ENCODE measurements at regions not wholly inside any gene's neighbourhood (a gene's known extent, or its start where the extent isn't known, plus 50 kb on each side); places are given as distances from the start of the nearest gene placed in this dataset.
"Not testable (repeated sequence)": the region's sequence is repeated elsewhere in the genome, so short reads cannot be mapped to it uniquely, and the experiment has no call there.

GRCh38 chr14:92241966-92242595, 80.9 kb upstream of the SLC24A4 start:
- H3K4me3 ChIP-seq (ENCODE audit: low read depth, low read length), result no peak overlapping the region
- H3K27me3 ChIP-seq (ENCODE audit: insufficient read depth, low read depth, severe bottlenecking), result no peaks in the 10 kb centered on the region
- TF ChIP-seq, protein P1, sequence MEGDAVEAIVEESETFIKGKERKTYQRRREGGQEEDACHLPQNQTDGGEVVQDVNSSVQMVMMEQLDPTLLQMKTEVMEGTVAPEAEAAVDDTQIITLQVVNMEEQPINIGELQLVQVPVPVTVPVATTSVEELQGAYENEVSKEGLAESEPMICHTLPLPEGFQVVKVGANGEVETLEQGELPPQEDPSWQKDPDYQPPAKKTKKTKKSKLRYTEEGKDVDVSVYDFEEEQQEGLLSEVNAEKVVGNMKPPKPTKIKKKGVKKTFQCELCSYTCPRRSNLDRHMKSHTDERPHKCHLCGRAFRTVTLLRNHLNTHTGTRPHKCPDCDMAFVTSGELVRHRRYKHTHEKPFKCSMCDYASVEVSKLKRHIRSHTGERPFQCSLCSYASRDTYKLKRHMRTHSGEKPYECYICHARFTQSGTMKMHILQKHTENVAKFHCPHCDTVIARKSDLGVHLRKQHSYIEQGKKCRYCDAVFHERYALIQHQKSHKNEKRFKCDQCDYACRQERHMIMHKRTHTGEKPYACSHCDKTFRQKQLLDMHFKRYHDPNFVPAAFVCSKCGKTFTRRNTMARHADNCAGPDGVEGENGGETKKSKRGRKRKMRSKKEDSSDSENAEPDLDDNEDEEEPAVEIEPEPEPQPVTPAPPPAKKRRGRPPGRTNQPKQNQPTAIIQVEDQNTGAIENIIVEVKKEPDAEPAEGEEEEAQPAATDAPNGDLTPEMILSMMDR (IDR thresholded peaks at IDR 0.05; ENCODE audit: low read depth, low read length), result no peak
- no peaks in the 10 kb centered on the region for H3K36me3 ChIP-seq
- H3K9me3 ChIP-seq (ENCODE audit: severe bottlenecking), result peaks cover 20% of the 10 kb centered on the region
- no peak overlapping the region for H3K27ac ChIP-seq
- no peak for DNase-seq

DNA sequence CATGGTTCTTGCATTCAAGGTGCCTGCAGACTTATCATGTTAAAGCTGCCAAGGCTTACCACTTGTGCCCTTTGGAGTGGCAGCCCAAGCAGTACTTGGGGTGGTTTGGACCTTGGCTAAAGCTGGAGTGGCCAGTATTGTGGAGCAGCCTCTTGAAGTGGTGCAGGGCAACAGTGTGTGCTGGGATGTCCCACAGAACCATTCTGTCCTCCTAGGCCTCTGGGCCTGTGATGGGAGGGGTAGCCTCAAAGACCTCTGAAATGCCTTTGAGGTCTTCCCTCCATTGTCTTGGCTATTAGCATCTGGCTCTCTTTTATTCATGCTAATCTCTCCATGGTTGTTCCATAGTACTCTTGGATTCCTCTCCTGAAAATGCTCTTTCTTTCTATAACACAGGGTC, 78.2 kb upstream of the SLC24A4 start:
- peaks cover 20% of the 10 kb centered on the region for H3K9me3 ChIP-seq (ENCODE audit: severe bottlenecking)
- TF ChIP-seq, protein P1 (IDR thresholded peaks at IDR 0.05; ENCODE audit: low read depth, low read length), result no peak
- no peaks in the 10 kb centered on the region for H3K27me3 ChIP-seq (ENCODE audit: insufficient read depth, low read depth, severe bottlenecking)
- DNase-seq, result no peak
- no peak overlapping the region for H3K4me3 ChIP-seq (ENCODE audit: low read depth, low read length)
- H3K27ac ChIP-seq, result no peak overlapping the region
- H3K36me3 ChIP-seq, result no peaks in the 10 kb centered on the region

DNA sequence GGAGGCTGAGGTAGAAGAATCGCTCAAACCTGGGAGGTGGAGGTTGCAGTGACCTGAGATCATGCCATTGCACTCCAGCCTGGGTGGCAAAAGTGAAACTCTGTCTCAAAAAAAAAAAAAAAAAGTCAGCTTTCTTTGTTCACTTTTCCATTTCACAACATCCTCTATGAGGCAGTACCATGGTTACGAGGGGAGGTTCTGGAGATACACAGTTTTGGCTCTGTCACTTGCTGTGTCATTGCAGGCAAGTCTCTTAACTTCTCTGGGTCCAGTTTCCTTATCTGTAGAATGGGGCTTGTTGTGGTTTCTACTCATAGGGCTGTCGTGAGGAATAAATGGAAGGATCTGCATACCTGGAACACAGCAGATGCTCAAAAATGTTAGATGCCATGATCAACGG, 75.6 kb upstream of the SLC24A4 start:
- no peaks in the 10 kb centered on the region for H3K36me3 ChIP-seq
- peaks cover 11% of the 10 kb centered on the region for H3K9me3 ChIP-seq (ENCODE audit: severe bottlenecking)
- TF ChIP-seq, protein P1 (IDR thresholded peaks at IDR 0.05; ENCODE audit: low read depth, low read length), result no peak
- no peak overlapping the region for H3K4me3 ChIP-seq (ENCODE audit: low read depth, low read length)
- H3K27me3 ChIP-seq (ENCODE audit: insufficient read depth, low read depth, severe bottlenecking), result no peaks in the 10 kb centered on the region
- H3K27ac ChIP-seq, result no peak overlapping the region
- DNase-seq, result no peak

DNA sequence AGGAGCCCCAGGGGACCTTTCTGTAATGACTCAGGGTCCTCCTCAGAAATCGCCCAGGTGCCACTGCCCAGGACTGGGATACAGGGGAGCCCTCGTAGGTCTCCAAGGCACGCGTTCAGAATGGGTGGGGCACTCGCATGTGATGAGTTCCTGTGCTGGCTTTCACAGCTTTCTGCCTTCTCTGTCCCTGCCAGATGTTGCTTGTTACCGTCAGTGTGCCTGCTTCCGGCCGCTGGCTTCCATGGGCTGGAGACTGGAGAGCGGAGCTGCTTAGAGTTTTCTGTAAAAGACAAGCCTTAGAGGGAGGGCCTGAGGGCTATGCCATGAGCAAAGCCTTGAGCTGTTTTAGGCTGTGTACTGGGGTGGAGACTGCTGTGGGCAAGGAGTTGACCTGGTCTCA, 75.0 kb upstream of the SLC24A4 start:
- H3K27me3 ChIP-seq (ENCODE audit: insufficient read depth, low read depth, severe bottlenecking), result no peaks in the 10 kb centered on the region
- TF ChIP-seq, protein P1 (IDR thresholded peaks at IDR 0.05; ENCODE audit: low read depth, low read length), result no peak
- H3K4me3 ChIP-seq (ENCODE audit: low read depth, low read length), result no peak overlapping the region
- peaks cover 11% of the 10 kb centered on the region for H3K9me3 ChIP-seq (ENCODE audit: severe bottlenecking)
- H3K36me3 ChIP-seq, result no peaks in the 10 kb centered on the region
- DNase-seq, result no peak
- no peak overlapping the region for H3K27ac ChIP-seq

- DNase-seq, result no peak
- TF ChIP-seq, protein P1 (IDR thresholded peaks at IDR 0.05; ENCODE audit: low read depth, low read length), result no peak
- Histone ChIP-seq H3K27me3 (ENCODE audit: insufficient read depth, low read depth, severe bottlenecking) (no peaks in the 10 kb centered on the region), H3K9me3 (ENCODE audit: severe bottlenecking) (peaks cover 9% of the 10 kb centered on the region), H3K36me3 (no peaks in the 10 kb centered on the region), H3K4me3 (ENCODE audit: low read depth, low read length) (no peak overlapping the region), H3K27ac (no peak overlapping the region)
Observed at GRCh38 chr14:92248696-92249095, 74.3 kb upstream of the SLC24A4 start.

GRCh38 chr14:92250366-92250765, 72.6 kb upstream of the SLC24A4 start:
- H3K27me3 ChIP-seq (ENCODE audit: insufficient read depth, low read depth, severe bottlenecking); H3K27ac ChIP-seq; H3K9me3 ChIP-seq (ENCODE audit: severe bottlenecking); DNase-seq; H3K36me3 ChIP-seq; H3K4me3 ChIP-seq (ENCODE audit: low read depth, low read length): not testable (repeated sequence)
